ENCODE measurements at regions not wholly inside any gene's neighbourhood (a gene's known extent, or its start where the extent isn't known, plus 50 kb on each side); places are given as distances from the start of the nearest gene placed in this dataset.

DNA sequence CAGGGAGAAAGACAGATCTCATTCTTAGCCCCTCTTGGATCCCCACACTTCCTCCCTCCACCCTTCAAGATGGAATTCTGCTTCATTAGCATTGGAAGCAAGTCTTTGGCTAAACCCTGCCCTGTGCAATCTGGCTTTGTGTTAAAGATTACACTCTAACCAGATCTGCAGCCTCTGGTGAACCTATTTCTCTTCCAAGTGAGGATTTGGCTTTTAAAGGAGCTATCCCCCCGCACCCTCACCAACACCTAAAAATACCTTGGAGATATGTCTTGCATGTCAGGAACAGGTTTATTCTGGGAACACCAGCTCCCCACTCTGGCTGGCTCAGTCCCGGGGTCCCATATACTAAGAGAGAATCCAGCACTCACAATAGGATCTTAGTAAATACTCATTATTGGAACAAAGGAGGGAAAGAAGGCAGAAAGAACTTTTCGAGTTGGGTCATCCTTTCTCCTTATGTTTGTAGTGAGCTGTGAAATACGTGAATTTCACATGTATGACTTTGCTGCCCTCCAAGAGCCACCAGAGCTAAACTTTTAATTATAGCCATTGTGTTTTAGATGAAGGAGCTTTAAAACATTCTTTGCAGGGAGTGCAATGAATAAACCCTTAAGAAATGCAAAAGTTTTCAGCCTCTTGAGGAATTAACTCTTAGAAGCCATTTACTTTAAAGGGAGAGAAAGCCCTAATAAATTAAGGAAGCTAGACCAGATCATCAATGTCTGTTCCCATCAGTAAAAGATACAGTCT lies 53.7 kb upstream of the HRH2 start:
- no peak for DNase-seq
- TF ChIP-seq POLR2AphosphoS5 (IDR thresholded peaks at IDR 0.05) (no peak), POLR2A (IDR thresholded peaks at IDR 0.05) (no peak), EP300 (IDR thresholded peaks at IDR 0.05) (no peak)
- TF ChIP-seq, protein P1, sequence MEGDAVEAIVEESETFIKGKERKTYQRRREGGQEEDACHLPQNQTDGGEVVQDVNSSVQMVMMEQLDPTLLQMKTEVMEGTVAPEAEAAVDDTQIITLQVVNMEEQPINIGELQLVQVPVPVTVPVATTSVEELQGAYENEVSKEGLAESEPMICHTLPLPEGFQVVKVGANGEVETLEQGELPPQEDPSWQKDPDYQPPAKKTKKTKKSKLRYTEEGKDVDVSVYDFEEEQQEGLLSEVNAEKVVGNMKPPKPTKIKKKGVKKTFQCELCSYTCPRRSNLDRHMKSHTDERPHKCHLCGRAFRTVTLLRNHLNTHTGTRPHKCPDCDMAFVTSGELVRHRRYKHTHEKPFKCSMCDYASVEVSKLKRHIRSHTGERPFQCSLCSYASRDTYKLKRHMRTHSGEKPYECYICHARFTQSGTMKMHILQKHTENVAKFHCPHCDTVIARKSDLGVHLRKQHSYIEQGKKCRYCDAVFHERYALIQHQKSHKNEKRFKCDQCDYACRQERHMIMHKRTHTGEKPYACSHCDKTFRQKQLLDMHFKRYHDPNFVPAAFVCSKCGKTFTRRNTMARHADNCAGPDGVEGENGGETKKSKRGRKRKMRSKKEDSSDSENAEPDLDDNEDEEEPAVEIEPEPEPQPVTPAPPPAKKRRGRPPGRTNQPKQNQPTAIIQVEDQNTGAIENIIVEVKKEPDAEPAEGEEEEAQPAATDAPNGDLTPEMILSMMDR (IDR thresholded peaks at IDR 0.05) = no peak
- no peaks in the 10 kb centered on the region for H3K9me3 ChIP-seq
- intact Hi-C loops (cut with DNase I; ENCODE audit: low total_unique reads) = no loop called here
- H3K27ac ChIP-seq = no peak overlapping the region
- no peak overlapping the region for H3K4me3 ChIP-seq
- no peaks in the 10 kb centered on the region for H3K36me3 ChIP-seq
- 49 to 58% (median 55%) methylated on average over 4 of the region's 4 CpGs for WGBS, 5 donors
- H3K4me1 ChIP-seq = no peaks in the 10 kb centered on the region
- H3K27me3 ChIP-seq = peaks cover 0 to 6% (median 0%) of the 10 kb centered on the region in 3 donors

DNA sequence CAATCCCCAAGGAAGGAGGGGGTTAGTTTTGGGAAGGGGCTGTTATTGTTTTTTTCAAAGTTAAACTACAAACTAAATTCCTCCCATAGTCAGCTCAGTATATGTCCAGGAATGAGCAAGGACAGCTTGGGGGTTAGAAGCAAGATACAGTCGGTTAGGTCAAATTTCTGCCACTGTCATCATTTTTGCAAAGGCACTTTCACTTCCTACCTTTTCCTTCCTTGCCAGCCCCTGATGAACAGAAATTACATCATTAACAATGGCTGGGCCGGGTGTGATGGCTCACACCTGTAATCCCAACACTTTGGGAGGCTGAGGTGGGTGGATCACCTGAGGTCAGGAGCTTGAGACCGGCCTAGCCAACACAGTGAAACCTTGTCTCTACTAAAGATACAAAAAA lies 51.5 kb upstream of the HRH2 start:
- DNase-seq = no peak
- H3K9me3 ChIP-seq = no peaks in the 10 kb centered on the region
- H3K4me1 ChIP-seq = no peaks in the 10 kb centered on the region
- H3K27ac ChIP-seq = no peak overlapping the region
- intact Hi-C loops (cut with DNase I; ENCODE audit: low total_unique reads) = no loop called here
- WGBS, 5 donors = 72 to 88% (median 85%) methylated on average over 3 of the region's 3 CpGs
- TF ChIP-seq, protein P1 (IDR thresholded peaks at IDR 0.05) = no peak
- TF ChIP-seq EP300 (IDR thresholded peaks at IDR 0.05) = no peak
- no peak for TF ChIP-seq POLR2A (IDR thresholded peaks at IDR 0.05)
- no peak for TF ChIP-seq POLR2AphosphoS5 (IDR thresholded peaks at IDR 0.05)
- H3K36me3 ChIP-seq = no peaks in the 10 kb centered on the region
- H3K4me3 ChIP-seq = no peak overlapping the region
- no peaks in the 10 kb centered on the region for H3K27me3 ChIP-seq
